ENCODE measurements at regions not wholly inside any gene's neighbourhood (a gene's known extent, or its start where the extent isn't known, plus 50 kb on each side); places are given as distances from the start of the nearest gene placed in this dataset.

DNA sequence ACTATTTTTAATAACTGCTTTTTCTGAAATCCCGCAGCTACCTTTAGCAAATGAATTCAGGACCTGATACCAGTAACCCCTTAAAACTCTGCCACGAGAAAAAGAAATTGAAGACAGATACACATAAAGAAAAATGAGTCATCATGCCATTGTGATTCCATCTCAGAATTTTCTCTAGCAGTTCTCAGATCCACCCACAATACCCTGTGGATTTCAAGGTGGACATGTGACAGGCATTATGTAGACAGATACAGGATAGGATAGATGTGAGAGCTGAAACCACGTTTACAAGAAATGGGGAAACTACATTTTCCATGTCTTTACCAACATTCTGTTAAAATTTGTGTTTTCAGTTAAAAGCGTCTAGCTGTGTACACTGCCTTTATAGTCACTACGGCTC, 291.9 kb upstream of the NR2F2 start:
- TF ChIP-seq, protein P1, sequence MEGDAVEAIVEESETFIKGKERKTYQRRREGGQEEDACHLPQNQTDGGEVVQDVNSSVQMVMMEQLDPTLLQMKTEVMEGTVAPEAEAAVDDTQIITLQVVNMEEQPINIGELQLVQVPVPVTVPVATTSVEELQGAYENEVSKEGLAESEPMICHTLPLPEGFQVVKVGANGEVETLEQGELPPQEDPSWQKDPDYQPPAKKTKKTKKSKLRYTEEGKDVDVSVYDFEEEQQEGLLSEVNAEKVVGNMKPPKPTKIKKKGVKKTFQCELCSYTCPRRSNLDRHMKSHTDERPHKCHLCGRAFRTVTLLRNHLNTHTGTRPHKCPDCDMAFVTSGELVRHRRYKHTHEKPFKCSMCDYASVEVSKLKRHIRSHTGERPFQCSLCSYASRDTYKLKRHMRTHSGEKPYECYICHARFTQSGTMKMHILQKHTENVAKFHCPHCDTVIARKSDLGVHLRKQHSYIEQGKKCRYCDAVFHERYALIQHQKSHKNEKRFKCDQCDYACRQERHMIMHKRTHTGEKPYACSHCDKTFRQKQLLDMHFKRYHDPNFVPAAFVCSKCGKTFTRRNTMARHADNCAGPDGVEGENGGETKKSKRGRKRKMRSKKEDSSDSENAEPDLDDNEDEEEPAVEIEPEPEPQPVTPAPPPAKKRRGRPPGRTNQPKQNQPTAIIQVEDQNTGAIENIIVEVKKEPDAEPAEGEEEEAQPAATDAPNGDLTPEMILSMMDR (IDR thresholded peaks at IDR 0.05): no peak
- TF ChIP-seq POLR2AphosphoS5 (IDR thresholded peaks at IDR 0.05) (no peak), POLR2A (IDR thresholded peaks at IDR 0.05) (no peak)
